ENCODE measurements at regions not wholly inside any gene's neighbourhood (a gene's known extent, or its start where the extent isn't known, plus 50 kb on each side); places are given as distances from the start of the nearest gene placed in this dataset.

DNA sequence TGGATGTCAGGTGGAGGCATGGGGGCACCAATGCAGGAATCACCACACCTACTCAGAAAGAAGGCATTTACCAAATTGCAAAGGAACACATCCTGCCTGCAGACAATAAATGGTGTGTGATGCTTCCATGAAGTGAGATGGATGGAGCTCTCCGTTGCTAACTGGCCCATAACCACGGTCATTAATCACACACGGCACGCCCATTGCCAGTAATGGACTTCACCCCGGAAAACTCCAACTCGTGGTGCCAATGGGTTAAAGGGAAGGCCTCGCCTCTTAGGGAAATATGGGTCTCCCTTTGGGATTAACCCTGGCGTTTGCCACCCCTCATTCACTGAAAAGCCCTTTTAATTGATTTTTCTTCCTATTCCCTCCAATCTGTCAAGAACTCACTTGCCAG, 443.1 kb upstream of the DAB1 start:
- no peak for DNase-seq (ENCODE audit: low spot score)

- no peak for DNase-seq (ENCODE audit: low spot score)
These were observed 437.2 kb upstream of the DAB1 start for GRCh38 chr1:57860931-57861565.

- no peak for DNase-seq (ENCODE audit: low spot score)
These were observed 436.5 kb upstream of the DAB1 start for GRCh38 chr1:57860325-57860724.

DNA sequence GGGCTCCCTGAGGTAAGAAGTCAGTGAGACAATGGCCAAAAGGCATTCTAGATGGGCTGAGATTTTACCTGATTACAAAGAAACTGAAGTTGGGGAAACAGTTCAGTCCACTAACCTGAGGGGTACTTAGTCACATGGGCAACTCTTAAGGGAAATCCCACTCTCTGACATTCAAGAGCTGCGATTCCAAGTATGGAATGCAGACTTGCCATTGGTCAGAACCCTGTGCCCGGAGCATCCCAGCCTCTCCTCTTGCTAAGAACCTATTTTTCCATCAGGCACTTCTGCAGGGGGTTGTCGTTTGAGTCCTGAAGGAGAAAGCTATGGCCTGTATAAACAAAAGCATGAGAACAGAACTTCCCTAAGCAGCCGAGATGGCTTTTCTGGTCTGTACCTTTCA, 434.9 kb upstream of the DAB1 start:
- DNase-seq (ENCODE audit: low spot score) = no peak

GRCh38 chr1:57857809-57858208, 433.9 kb upstream of the DAB1 start:
- peak; percentile 16 for DNase-seq (ENCODE audit: low spot score)

DNA sequence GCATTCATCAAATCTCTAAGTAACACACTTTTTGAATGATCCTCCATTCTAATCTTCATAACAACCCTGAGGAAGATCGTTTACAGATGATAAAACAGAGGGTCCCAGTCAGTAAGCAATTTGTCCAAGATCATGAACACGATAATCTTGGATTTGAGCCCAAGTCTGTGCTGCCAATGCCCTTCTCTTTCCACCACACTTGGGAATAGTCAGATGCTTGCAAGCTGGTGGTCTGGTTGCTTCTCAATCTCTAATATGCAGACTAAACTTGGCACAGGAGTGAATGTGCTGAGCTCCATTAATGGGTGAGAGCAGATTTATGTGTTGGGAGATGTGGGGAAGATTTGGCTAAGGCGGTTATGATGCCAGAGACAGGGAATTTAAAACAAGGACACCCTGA, 430.6 kb upstream of the DAB1 start:
- DNase-seq (ENCODE audit: low spot score) = no peak

- DNase-seq (ENCODE audit: low spot score) = no peak
These were observed 426.5 kb upstream of the DAB1 start for GRCh38 chr1:57850176-57850940.

GRCh38 chr1:57848406-57848805, 424.5 kb upstream of the DAB1 start:
- DNase-seq (ENCODE audit: low spot score) = no peak

GRCh38 chr1:57845041-57845440, 421.2 kb upstream of the DAB1 start:
- DNase-seq (ENCODE audit: low spot score) = no peak

DNA sequence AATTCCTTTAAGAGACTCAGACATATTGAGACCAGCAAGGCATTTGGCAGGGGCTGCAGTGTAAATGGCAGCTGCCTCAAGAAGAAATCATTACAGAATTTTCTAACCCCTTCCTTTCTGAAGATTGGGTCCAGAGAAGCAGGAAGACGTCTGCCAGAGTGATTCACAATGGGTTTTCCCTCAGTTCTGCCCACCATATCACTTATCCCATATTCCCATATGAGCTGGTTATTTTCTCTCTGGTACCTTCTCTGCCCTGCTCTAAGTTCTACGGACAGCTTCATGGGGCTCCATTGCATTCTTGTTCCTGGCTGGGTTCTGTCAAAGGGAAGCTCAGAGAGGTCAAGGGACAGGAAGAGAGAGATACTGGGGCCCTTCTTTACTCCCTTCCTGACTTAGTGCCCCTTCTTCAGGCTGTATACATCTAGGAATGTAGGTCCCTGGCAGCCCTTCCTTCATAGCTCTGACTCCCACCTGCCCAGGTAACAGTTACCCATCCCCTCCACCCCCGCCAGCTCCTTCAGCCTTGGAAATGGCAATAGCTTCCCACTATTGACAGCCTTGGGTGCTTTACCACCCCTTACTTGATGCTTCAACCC, 420.6 kb upstream of the DAB1 start:
- DNase-seq (ENCODE audit: low spot score) = no peak

DNA sequence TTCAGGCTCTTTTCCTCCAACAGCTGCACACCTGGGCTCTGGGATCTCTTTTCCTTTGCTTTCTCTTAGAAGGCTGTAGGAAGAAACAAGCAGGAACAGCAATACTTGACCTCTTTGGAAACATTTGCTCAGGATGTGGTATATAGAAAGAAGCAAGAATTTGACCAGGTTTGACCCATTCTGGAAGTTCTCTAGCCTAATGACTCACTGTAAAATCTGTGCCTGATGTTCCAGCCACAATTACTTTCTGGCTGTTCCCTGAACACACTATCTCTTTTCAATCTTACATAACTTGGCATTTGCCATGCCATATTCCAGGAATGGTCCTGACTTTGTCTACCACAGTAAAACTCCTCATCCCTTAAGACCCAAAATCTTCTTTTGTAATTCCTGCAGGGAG, 419.9 kb upstream of the DAB1 start:
- no peak for DNase-seq (ENCODE audit: low spot score)

DNA sequence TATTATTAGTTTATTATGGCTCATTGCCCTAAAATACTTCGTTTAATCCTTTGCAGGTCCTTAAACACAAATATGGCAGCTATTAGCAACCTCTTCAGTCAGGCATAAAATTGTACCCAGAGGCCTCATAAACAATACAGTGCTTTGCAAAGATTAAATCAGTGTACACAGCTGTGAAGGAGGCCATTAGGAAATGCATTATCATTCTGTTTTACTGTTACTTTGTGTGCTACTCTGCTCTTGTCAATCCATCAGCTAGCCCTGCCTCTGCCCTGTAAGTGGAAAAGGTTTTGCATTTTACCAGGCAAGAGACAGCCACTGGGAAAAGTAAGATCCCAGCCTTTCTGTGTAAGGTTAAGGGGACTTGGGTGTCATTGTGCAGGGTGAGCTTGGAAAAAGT, 415.7 kb upstream of the DAB1 start:
- no peak for DNase-seq (ENCODE audit: low spot score)

- no peak for DNase-seq (ENCODE audit: low spot score)
These were observed 415.2 kb upstream of the DAB1 start for GRCh38 chr1:57839067-57839466.

GRCh38 chr1:57835620-57836019, 411.8 kb upstream of the DAB1 start:
- DNase-seq (ENCODE audit: low spot score) = no peak

- DNase-seq (ENCODE audit: low spot score) = no peak
These were observed 409.4 kb upstream of the DAB1 start for GRCh38 chr1:57833296-57833695.

GRCh38 chr1:57832612-57833011, 408.8 kb upstream of the DAB1 start:
- DNase-seq (ENCODE audit: low spot score) = no peak

DNA sequence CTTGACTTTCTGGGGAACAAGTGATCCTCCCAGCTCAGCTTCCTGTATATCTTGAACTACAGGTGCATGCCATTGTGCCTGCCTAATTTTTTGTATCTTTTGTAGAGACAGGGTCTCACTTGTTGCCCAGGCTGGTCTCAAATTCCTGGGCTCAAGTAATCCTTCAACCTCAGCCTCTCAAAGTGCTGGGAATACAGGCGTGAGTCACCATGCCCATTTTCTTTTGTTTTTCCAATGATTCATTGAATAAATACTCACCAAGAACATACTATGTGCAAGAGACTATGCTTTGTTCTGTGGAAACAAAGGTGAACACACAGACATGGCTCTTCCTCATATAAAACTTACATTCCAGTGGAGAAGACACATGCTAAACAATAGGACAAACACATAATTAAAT, 407.8 kb upstream of the DAB1 start:
- peak; percentile 17 for DNase-seq (ENCODE audit: low spot score)

DNA sequence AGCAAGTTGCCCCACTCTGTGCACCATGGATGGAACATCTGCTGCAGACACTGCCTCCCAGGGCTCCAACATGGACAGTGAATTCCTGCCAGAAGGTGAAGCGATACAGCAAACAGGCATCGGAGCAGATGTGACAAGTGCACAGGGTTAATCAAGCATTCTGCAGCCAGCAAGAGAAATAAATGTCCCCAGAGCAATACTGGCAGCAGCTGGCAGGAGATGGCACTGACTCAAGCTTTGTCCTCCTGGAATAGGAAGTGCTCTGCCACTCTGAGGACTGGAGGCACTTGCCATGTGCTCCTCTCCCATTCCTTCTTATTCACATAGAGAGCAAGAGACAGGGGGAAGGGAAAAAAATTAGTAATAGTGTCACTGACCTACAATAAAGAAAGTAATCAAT, 402.7 kb upstream of the DAB1 start:
- no peak for DNase-seq (ENCODE audit: low spot score)

GRCh38 chr1:57824535-57824934, 400.7 kb upstream of the DAB1 start:
- no peak for DNase-seq (ENCODE audit: low spot score)

- no peak for DNase-seq (ENCODE audit: low spot score)
These were observed 396.7 kb upstream of the DAB1 start for GRCh38 chr1:57820356-57821095.

DNA sequence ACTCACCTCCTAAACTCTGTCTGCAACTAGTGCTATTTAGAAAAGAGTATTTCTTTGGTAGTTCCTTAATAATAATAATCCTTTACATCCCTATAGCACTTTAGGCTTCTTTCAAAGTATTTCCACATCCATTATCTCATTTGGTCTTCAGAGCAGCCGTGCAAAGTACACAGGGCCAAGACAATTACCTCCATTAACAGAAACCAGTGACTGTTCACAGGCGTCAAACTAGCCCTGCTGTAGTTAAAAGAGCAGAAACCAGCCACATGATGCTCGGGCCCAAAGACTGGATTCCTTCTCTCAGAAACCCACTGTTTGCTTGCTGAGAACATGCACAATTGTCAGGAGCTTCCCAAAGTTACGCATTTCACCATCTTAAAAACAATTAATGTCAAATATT, 396.0 kb upstream of the DAB1 start:
- DNase-seq (ENCODE audit: low spot score) = no peak

DNA sequence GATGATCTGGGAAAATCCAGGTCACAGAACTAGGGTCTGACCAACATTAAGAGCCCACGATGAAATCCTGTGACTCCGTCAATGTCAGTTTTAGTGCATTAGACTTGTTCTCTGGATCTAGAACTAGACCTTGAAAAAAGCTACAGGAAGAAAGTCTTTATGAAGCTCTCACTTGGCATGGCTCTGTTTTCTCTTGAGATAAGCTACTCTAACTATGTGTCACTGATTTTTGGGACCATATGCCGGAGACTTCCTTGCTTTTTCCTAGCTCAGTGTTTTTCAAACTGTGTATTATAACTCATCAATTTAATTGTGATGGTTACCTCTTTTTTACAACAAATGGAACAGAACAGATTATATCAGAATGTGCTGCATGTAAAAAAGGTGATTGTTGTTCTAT, 379.7 kb upstream of the DAB1 start:
- no peak for DNase-seq (ENCODE audit: low spot score)

DNA sequence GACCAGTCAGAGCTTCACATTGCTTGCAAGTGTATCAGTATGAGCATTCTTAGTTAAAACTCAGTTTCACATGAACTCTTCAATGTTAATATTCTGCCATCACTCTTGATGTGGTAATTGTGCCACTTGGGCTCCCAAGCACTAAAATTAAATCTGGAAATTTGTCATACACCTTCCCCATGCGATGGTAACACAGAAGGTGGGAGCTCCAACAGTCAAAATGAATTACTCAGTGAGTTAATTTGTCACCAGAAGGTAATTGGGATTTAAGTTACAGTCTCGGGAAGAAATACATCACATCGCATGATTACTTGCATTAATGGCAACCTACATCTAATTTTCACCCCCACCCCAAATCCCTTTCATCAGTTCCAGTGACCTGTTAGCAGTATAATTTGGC, 376.5 kb upstream of the DAB1 start:
- no peak for DNase-seq (ENCODE audit: low spot score)
